Central memory CD8-positive, alpha-beta T cell (primary cell): ENCODE measurements at regions not wholly inside any gene's neighbourhood (a gene's known extent, or its start where the extent isn't known, plus 50 kb on each side); places are given as distances from the start of the nearest gene placed in this dataset.
"Not testable (repeated sequence)": the region's sequence is repeated elsewhere in the genome, so short reads cannot be mapped to it uniquely, and the experiment has no call there.

Source experiments
- ATAC-seq: fragments of 150-1000 bp; cut with Tn5 transposase; replicated peaks from 2 replicates; pipeline ENCODE4 v1.10.0; 2022; ENCODE audit warnings: mild to moderate bottlenecking, moderate FRiP score, moderate number of reproducible peaks; ENCODE audit not compliant: poor library complexity, severe bottlenecking; ENCODE audit errors: extremely low read depth
- DNase-seq, 2 donors: peaks; one replicate each; pipeline ENCODE4 v3.0.0; 2021; ENCODE audit warnings: low spot score in 2 of 2
- H3K27ac Mint-ChIP-seq: one replicate; pipeline ENCODE4 v1.8.0; 2022; ENCODE audit warnings: low read depth, mild to moderate bottlenecking, moderate library complexity, mixed read lengths
- H3K27me3 Mint-ChIP-seq: one replicate; pipeline ENCODE4 v1.8.0; 2022; ENCODE audit warnings: mixed read lengths
- H3K36me3 Mint-ChIP-seq: one replicate; pipeline ENCODE4 v1.8.0; 2022; ENCODE audit warnings: mild to moderate bottlenecking, moderate library complexity, mixed read lengths; ENCODE audit not compliant: insufficient read depth
- H3K4me1 Mint-ChIP-seq: one replicate; pipeline ENCODE4 v1.8.0; 2022; ENCODE audit warnings: mixed read lengths
- H3K4me3 Mint-ChIP-seq: one replicate; pipeline ENCODE4 v1.8.0; 2022; ENCODE audit warnings: mild to moderate bottlenecking, moderate library complexity, mixed read lengths
- H3K9me3 Mint-ChIP-seq: one replicate; pipeline ENCODE4 v1.8.0; 2022; ENCODE audit warnings: mixed read lengths

GRCh38 chr13:90717451-90717936, 630.0 kb upstream of the MIR17HG start:
- Mint-ChIP-seq H3K4me3 (no peak overlapping the region), H3K36me3 (no peaks in the 10 kb centered on the region), H3K4me1 (no peaks in the 10 kb centered on the region), H3K27ac (no peak overlapping the region), H3K27me3 (no peaks in the 10 kb centered on the region), H3K9me3 (peaks cover 16% of the 10 kb centered on the region)
- no peak for ATAC-seq
- DNase-seq: no peak

- Mint-ChIP-seq H3K4me1 (no peaks in the 10 kb centered on the region), H3K27ac (no peak overlapping the region), H3K4me3 (no peak overlapping the region), H3K36me3 (no peaks in the 10 kb centered on the region), H3K9me3 (peaks cover 10% of the 10 kb centered on the region), H3K27me3 (no peaks in the 10 kb centered on the region)
- ATAC-seq (no peak), DNase-seq (no peak)
Observed at GRCh38 chr13:90719461-90719860, 628.0 kb upstream of the MIR17HG start.

DNA sequence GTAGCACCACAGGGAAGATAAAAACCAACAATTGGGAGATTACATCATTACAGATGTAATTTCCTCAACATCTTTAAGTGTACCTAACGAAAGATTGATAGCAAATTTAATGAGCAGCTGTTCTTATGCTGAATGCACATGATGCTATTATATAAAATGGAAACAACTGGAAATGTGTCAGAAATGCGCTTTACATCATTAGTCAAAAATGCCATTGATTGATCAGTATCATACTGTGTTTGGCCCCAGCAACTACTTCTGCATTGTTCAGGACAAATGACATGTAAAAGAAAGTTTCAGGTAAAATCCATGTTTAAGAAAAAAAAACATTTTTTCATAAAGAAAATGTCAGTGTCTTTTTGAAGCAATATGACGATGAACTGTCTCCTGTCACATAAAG, 625.5 kb upstream of the MIR17HG start:
- Mint-ChIP-seq H3K27ac (no peak overlapping the region), H3K36me3 (no peaks in the 10 kb centered on the region), H3K4me1 (no peaks in the 10 kb centered on the region), H3K4me3 (no peak overlapping the region), H3K27me3 (no peaks in the 10 kb centered on the region), H3K9me3 (peaks cover 16% of the 10 kb centered on the region)
- ATAC-seq (no peak), DNase-seq (no peak)

DNA sequence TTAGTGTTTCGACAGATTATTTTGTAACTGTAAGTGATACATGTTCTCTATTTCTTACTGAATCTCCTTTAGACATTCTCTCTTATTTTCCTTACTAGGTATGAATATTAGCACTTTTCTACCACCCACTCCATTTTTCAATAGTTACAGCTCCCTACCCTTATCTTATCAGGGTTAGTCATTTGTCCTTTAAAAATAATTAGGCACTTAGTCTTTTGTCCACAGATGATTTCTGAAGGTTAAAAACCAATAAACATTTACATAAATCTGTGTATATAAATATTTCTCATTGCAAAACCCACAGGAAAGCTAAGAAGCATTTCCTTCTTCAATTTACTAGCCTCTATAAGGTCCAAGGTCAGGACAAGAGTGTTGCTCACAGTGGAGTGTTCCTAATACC, 624.1 kb upstream of the MIR17HG start:
- no peak for DNase-seq
- Mint-ChIP-seq H3K4me3 (no peak overlapping the region), H3K27me3 (no peaks in the 10 kb centered on the region), H3K4me1 (no peaks in the 10 kb centered on the region), H3K27ac (no peak overlapping the region), H3K9me3 (peaks cover 19% of the 10 kb centered on the region), H3K36me3 (no peaks in the 10 kb centered on the region)
- no peak for ATAC-seq

DNA sequence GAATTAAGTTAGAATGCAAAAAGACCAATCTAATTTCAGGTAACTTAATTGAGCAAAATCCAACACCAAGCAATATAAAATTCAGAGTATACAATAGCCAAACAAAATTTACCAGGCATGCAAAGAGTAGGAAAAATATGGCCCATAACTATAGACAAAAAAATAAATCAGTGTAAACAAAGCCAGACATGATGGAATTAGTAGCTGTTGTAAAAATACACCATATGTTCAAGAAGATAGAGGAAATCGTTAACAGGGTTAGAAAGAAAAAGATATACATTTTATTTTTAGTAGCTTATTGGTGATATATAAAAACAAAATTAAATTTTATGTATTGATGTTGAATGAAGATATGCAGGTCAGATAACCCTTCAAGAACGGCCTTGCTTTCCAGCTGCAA, 621.1 kb upstream of the MIR17HG start:
- ATAC-seq: no peak
- H3K27ac Mint-ChIP-seq: no peak overlapping the region
- no peaks in the 10 kb centered on the region for H3K27me3 Mint-ChIP-seq
- DNase-seq: no peak
- no peak overlapping the region for H3K4me3 Mint-ChIP-seq
- H3K9me3 Mint-ChIP-seq: peaks cover 32% of the 10 kb centered on the region
- no peaks in the 10 kb centered on the region for H3K4me1 Mint-ChIP-seq
- H3K36me3 Mint-ChIP-seq: no peaks in the 10 kb centered on the region

DNA sequence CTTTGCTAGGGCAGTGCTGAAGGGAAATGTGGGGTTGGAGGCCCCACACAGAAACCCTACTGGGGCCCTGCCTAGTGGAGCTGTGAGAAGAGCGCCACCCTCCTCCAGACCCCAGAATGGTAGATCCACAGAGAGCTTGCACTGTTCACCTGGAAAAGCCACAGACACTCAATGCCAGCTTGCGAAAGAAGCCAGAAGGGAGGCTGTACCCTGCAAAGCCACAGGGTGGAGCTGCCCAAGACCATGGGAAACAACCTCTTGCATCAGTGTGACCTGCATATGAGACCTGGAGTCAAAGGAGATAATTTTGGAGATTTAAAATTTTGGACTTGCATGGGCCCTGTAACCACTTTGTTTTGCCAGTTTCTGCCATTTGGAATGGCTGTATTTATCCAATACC, 615.4 kb upstream of the MIR17HG start:
- H3K4me3 Mint-ChIP-seq: no peak overlapping the region
- H3K36me3 Mint-ChIP-seq: no peaks in the 10 kb centered on the region
- no peak for DNase-seq
- H3K4me1 Mint-ChIP-seq: no peaks in the 10 kb centered on the region
- peaks cover 41% of the 10 kb centered on the region for H3K9me3 Mint-ChIP-seq
- no peak for ATAC-seq
- H3K27ac Mint-ChIP-seq: no peak overlapping the region
- no peaks in the 10 kb centered on the region for H3K27me3 Mint-ChIP-seq

- H3K27me3 Mint-ChIP-seq, ATAC-seq, DNase-seq, H3K36me3 Mint-ChIP-seq, H3K27ac Mint-ChIP-seq, H3K4me1 Mint-ChIP-seq, H3K4me3 Mint-ChIP-seq: not testable (repeated sequence)
- H3K9me3 Mint-ChIP-seq: peaks cover 37% of the 10 kb centered on the region
Observed at GRCh38 chr13:90734497-90734896, 613.0 kb upstream of the MIR17HG start.

GRCh38 chr13:90738881-90739280, 608.6 kb upstream of the MIR17HG start:
- DNase-seq: no peak
- Mint-ChIP-seq H3K27ac (no peak overlapping the region), H3K4me1 (no peaks in the 10 kb centered on the region), H3K4me3 (no peak overlapping the region), H3K36me3 (no peaks in the 10 kb centered on the region), H3K27me3 (no peaks in the 10 kb centered on the region), H3K9me3 (peaks cover 24% of the 10 kb centered on the region)
- no peak for ATAC-seq

- DNase-seq (no peak), ATAC-seq (no peak)
- Mint-ChIP-seq H3K27ac (no peak overlapping the region), H3K9me3 (peaks cover 18% of the 10 kb centered on the region), H3K36me3 (no peaks in the 10 kb centered on the region), H3K4me1 (no peaks in the 10 kb centered on the region), H3K4me3 (no peak overlapping the region), H3K27me3 (no peaks in the 10 kb centered on the region)
Observed at GRCh38 chr13:90740099-90740498, 607.4 kb upstream of the MIR17HG start.

- ATAC-seq (no peak), DNase-seq (no peak)
- H3K4me3 Mint-ChIP-seq: no peak overlapping the region
- no peak overlapping the region for H3K27ac Mint-ChIP-seq
- no peaks in the 10 kb centered on the region for H3K4me1 Mint-ChIP-seq
- H3K9me3 Mint-ChIP-seq: peaks cover 15% of the 10 kb centered on the region
- H3K36me3 Mint-ChIP-seq: no peaks in the 10 kb centered on the region
- no peaks in the 10 kb centered on the region for H3K27me3 Mint-ChIP-seq
Observed at GRCh38 chr13:90742381-90742780, 605.1 kb upstream of the MIR17HG start.

DNA sequence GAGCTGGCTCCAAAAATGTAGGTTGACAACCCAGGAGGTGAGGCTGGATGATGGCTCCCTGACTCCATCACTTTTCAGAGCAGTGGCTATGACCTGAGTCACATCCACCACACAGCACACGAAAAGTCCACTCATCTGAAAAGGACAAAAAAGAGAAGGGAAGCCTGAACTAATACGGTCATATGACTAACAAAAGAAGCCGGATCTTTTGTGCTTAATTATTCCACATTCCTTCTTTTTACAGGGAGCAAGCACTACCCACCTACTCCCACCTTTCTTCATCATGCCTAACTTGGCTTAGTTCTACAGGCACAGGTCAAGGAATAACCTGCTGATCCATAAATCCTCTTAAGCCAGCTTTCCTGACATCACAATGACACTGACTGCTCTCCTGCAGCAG, 601.3 kb upstream of the MIR17HG start:
- H3K27ac Mint-ChIP-seq: no peak overlapping the region
- DNase-seq (no peak), ATAC-seq (no peak)
- H3K4me3 Mint-ChIP-seq: no peak overlapping the region
- peaks cover 36% of the 10 kb centered on the region for H3K9me3 Mint-ChIP-seq
- no peaks in the 10 kb centered on the region for H3K27me3 Mint-ChIP-seq
- no peaks in the 10 kb centered on the region for H3K4me1 Mint-ChIP-seq
- H3K36me3 Mint-ChIP-seq: no peaks in the 10 kb centered on the region

DNA sequence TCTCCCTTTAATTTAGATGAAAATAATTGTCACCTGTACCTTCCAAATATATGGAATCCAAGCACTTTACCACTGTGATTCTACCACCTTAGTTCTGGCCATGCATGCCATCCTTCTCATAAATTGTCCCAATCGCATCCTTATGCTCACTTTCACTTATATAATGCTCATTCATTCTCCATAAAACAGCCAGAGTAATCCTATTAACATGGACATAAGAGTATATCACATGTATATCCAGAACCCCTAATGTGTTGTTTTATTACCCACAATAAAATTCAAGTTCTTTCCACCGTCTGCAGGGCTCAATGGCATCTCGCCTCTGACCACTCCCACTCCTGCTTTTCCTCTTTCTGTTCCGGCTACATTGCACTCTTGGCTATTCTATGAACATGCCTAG, 597.5 kb upstream of the MIR17HG start:
- Mint-ChIP-seq H3K9me3 (peaks cover 42% of the 10 kb centered on the region), H3K4me3 (no peak overlapping the region), H3K27me3 (no peaks in the 10 kb centered on the region), H3K36me3 (no peaks in the 10 kb centered on the region), H3K4me1 (no peaks in the 10 kb centered on the region), H3K27ac (no peak overlapping the region)
- DNase-seq: no peak
- ATAC-seq: no peak

- DNase-seq (no peak), ATAC-seq (no peak)
- no peak overlapping the region for H3K27ac Mint-ChIP-seq
Observed at GRCh38 chr13:90751026-90751425, 596.5 kb upstream of the MIR17HG start.

DNA sequence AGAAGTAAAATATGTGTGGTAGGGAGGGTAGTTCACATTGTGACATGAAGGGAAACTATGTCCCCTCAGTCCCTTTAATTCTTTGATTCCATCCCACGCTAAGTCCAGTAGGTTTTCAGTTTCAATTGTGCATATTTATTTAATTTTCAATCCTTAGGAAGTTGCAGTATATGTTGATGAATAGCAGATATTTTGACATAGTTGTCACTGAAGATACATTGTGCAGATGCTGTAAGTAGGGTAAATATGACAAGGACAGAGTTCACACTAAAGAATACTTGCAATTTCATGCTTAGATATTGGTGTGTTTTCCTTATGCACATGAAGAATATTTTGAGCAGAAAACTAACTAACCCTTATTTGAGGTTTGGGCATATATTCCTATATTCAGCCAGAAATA, 595.4 kb upstream of the MIR17HG start:
- Mint-ChIP-seq H3K4me3 (no peak overlapping the region), H3K4me1 (no peaks in the 10 kb centered on the region), H3K36me3 (no peaks in the 10 kb centered on the region), H3K27me3 (no peaks in the 10 kb centered on the region), H3K27ac (no peak overlapping the region), H3K9me3 (peaks cover 42% of the 10 kb centered on the region)
- ATAC-seq (no peak), DNase-seq (no peak)

More at GRCh38 chr13:90751026-90751425, 596.5 kb upstream of the MIR17HG start:
- peaks cover 42% of the 10 kb centered on the region for H3K9me3 Mint-ChIP-seq
- no peaks in the 10 kb centered on the region for H3K36me3 Mint-ChIP-seq
- no peaks in the 10 kb centered on the region for H3K4me1 Mint-ChIP-seq
- H3K4me3 Mint-ChIP-seq: no peak overlapping the region
- H3K27me3 Mint-ChIP-seq: no peaks in the 10 kb centered on the region
